AG04449 (cell line): ENCODE measurements at regions not wholly inside any gene's neighbourhood (a gene's known extent, or its start where the extent isn't known, plus 50 kb on each side); places are given as distances from the start of the nearest gene placed in this dataset.
"Not testable (repeated sequence)": the region's sequence is repeated elsewhere in the genome, so short reads cannot be mapped to it uniquely, and the experiment has no call there.

Experiments used
- CTCF ChIA-PET: fragments of 350-600 bp; formaldehyde crosslinking; extraction: SDS; loops from one replicate; lab custom pipeline; 2021; ENCODE audit warnings: antibody characterized with exemption; lab: Yijun Ruan, JAX
- POLR2A ChIA-PET: fragments of 400-600, 350-600 bp; formaldehyde crosslinking; extraction: SDS; loops from one replicate; lab custom pipeline; 2020; ENCODE audit warnings: antibody characterized with exemption, inconsistent platforms; lab: Yijun Ruan, JAX
- DNase-seq: peaks from one replicate; pipeline ENCODE4 v3.0.0-alpha.2; 2010; ENCODE audit warnings: low read depth, low spot score
- H3K4me3 ChIP-seq: 2 replicates; pipeline ENCODE4 v1.5.1; 2011; ENCODE audit warnings: low read depth, mild to moderate bottlenecking, control low read depth, low read length
- TF ChIP-seq, protein P1 (sequence below): IDR thresholded peaks from one replicate; pipeline ENCODE4 v1.5.1; 2011; ENCODE audit warnings: mild to moderate bottlenecking, moderate library complexity, low read length, control low read depth, inconsistent platforms; ENCODE audit not compliant: insufficient read depth; ENCODE audit errors: missing control alignments

DNA sequence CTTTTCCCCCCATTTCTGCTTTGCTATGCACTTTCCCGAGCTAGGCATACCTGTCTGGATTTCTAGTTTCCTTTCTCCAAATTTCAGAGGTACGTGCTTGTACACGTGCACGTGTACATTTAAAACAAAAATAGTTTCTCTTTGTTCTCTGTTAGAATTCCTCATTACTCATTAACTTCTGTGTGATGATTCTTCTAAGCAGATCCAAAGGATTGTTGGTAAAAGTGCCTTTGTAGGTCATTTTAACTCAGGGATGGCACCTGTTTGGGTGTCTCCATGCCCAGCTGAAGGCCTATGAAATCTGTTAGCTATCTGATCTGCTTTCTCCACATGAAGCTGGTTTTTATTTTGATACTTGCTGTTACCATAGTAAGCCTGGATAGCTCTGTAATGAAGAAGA lies 264.3 kb downstream of the LPIN1 start:
- no peak overlapping the region for H3K4me3 ChIP-seq
- TF ChIP-seq, protein P1, sequence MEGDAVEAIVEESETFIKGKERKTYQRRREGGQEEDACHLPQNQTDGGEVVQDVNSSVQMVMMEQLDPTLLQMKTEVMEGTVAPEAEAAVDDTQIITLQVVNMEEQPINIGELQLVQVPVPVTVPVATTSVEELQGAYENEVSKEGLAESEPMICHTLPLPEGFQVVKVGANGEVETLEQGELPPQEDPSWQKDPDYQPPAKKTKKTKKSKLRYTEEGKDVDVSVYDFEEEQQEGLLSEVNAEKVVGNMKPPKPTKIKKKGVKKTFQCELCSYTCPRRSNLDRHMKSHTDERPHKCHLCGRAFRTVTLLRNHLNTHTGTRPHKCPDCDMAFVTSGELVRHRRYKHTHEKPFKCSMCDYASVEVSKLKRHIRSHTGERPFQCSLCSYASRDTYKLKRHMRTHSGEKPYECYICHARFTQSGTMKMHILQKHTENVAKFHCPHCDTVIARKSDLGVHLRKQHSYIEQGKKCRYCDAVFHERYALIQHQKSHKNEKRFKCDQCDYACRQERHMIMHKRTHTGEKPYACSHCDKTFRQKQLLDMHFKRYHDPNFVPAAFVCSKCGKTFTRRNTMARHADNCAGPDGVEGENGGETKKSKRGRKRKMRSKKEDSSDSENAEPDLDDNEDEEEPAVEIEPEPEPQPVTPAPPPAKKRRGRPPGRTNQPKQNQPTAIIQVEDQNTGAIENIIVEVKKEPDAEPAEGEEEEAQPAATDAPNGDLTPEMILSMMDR: no peak
- ChIA-PET CTCF (no interaction called here), POLR2A (no interaction called here)
- DNase-seq: no peak

DNA sequence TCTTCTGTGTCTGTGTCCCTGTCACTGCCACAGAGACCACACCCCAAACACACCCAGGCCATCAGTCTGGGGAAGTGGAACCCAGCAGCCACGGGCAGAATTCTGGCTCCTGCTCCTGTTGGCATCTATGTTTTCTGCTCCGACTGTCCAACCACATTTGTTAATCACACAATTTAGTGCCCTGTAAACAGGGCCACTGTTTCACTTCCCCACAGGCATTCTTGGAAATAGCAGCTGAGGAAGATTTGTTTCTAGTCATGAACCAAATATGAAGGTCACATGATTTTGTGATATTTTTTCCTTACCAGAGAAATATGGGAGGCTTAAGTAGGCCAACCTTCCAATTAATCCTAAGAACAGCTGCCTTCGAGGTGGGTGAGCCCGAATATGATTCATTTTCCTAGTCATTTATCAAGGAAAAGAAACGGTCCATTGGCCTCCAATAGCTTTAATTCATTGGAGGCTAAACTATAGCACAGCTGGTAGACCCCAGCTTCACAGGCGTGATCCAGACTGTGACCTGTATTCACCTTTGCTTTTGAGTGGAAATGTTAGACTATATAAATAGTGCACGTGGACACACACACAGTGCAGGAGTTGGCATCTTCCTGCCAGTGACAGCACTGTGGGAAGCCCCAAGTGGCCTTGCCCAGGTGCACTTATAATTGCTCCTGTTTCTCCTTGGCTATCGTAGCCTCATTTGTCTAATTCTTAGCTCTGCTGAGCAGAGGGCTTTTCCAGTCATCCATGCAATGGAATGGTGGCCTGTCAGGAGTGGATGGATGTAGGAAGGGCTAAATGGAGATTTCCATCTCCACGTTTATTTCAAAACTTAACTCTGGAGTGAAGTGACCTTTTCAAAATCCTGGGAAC lies 267.9 kb downstream of the LPIN1 start:
- TF ChIP-seq, protein P1: no peak
- POLR2A ChIA-PET: no interaction called here
- CTCF ChIA-PET: no interaction called here
- DNase-seq: peak; percentile 24
- H3K4me3 ChIP-seq: no peak overlapping the region

DNA sequence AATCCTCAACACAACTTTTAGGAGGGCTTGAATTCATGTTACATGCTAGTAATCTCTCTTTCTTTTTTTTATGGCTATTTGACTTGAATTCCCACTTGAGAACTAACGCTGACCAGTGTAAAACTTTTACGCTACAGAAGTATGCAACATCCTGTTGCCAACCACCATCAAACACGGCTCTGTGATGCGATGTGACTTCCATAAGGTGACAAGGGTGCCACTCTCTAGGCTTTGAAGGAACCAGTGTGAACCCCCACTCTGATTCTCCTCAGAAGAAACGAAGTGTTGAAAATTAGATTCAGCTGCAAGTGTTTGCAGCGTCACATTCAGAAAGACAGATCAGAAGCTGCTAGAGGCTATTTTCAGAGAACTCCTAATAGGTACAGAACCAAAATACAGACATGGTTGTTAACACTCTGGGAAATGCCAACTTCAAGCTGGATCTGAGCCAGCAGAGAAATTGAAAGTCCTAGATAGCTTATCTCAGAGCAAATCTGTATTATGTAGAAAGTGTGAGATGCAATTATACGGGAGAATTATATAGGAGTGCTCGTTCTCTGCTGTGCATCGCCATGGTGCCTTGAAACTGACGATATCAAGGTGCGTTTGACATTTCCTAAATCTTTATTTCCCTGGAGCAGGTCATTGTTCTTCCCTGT lies 271.2 kb downstream of the LPIN1 start:
- no peak overlapping the region for H3K4me3 ChIP-seq
- CTCF ChIA-PET: no interaction called here
- TF ChIP-seq, protein P1: no peak
- POLR2A ChIA-PET: no interaction called here
- DNase-seq: no peak

DNA sequence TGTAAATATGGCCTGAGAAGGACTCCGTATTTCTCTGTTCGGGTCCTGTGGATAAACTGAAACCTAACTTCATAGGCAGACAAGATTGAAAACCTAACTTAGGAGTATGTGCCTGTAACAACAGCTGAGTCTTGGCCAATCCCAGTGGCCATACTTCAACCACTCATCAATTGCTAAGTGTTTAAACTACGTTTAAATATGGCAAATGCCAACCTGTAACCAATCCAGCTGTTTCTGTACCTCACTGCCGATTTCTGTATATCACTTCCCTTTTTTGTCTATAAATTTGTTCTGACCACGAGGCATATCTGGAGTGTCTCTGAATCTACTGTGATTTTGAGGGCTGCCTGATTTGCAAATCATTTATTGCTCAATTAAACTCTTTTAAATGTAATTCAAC lies 272.3 kb downstream of the LPIN1 start:
- DNase-seq, H3K4me3 ChIP-seq, POLR2A ChIA-PET: not testable (repeated sequence)
- CTCF ChIA-PET: interaction anchor here (1.1 kb wide), 1 partner anchor 29 kb away, joined by 3 read pairs; no protein-coding TSS in a partner anchor

DNA sequence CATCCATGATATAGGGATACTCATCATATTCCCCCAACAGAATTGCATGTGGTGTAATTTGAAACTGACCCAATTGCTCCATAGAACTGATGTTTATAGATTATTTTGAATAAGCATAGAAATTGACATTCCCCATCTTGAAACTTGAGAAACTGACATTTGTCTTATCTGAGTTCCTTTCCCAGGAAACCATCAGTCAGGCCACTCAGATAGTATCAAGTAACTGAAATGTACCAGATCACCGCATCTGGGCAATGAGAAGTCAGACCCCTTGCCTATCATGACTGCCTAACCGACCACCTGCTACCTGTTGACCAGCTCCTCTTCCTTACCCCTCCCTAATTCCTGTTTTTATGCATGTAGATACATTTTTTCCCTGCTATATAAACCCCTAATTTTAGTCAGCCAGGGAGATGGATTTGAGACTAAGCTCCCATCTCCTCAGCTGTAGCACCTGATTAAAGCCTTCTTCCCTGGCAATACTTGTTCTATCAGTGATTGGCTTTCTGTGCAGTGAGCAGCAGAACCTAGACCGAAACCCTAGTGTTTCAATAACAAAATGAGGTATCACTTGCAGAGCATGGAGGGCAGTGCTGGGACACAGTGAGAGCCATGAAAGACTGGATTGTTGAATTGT lies 274.5 kb downstream of the LPIN1 start:
- TF ChIP-seq, protein P1: no peak
- ChIA-PET CTCF (interaction anchor here (1.7 kb wide), 1 partner anchor 696 kb away, joined by 4 read pairs; the partner anchor contains the start of gene TRIB2), POLR2A (no interaction called here)
- DNase-seq: no peak
- no peak overlapping the region for H3K4me3 ChIP-seq

DNA sequence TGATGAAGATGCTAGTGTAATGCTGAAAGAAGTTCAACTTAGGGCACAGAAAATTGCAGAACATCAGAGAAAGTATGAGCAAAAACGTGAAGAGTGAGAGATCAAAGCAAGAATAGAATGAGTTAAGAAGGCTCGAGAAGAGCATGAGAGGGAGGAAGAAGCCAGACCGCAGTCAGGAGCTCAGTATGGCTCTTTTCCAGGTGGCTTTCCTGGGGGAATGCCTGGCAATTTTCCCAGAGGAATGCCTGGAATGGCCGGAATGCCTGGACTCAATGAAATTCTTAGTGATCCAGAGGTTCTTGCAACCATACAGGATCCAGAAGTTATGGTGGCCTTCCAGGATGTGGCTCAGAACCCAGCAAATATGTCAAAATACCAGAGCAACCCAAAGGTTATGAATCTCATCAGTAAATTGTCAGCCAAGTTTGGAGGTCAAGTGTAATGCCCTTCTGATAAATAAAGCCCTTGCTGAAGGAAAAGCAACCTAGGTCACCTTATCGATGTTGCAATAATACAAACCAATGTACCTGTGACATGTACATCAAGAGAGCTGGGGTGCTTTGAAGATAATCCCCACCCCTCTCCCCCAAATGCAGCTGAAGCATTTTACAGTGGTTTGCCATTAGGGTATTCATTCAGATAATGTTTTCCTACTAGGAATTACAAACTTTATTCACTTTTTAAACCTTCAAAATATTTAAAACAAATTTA lies 277.9 kb downstream of the LPIN1 start:
- CTCF ChIA-PET, DNase-seq, H3K4me3 ChIP-seq, POLR2A ChIA-PET: not testable (repeated sequence)

DNA sequence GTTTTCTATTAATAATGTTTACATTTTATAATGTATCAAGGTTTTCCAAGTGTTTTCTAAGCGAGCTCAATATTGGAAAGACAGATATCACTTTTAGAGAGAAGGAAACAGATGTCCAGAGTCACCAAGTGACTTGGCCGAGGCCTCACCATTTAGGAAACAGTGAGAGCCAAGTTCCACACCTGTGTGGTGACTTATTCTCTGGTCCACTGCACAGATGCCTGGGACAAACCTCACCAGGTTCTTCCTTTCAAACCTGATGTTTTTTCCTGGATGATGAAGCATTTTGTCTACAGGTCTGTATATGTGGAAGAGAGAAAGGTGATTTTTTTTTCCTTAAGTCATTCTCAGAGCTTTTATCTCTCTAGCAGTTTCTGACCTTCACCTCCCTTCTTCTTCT lies 280.7 kb downstream of the LPIN1 start:
- ChIA-PET POLR2A (no interaction called here), CTCF (no interaction called here)

More for the DNA sequence above, 280.7 kb downstream of the LPIN1 start:
- TF ChIP-seq, protein P1: no peak
- DNase-seq: no peak
- no peak overlapping the region for H3K4me3 ChIP-seq
